Right lobe of liver (tissue), 4 donors: ENCODE measurements at regions not wholly inside any gene's neighbourhood (a gene's known extent, or its start where the extent isn't known, plus 50 kb on each side); places are given as distances from the start of the nearest gene placed in this dataset.

Experiments
- POLR2A ChIP-seq: fragments of 450-650 bp; IDR thresholded peaks from one replicate; pipeline ENCODE4 v1.6.1; 2017; ENCODE audit warnings: antibody characterized with exemption, mild to moderate bottlenecking
- TF ChIP-seq, protein P1 (sequence below), 4 donors: fragments of 200-600 bp in 3 of 4; fragments of 450-650 bp in 1 of 4; IDR thresholded peaks; one replicate each; pipeline versions ENCODE4 v1.5.1 to v1.8.0; 2016 to 2022; ENCODE audit warnings: antibody characterized with exemption in 4 of 4, mild to moderate bottlenecking in 2 of 4
- donor health status: DM: no; HTN: no; CAD: no.
- donor health status: DM: no; HTN: no; CAD: no.
- donor health status: DM: no; HTN: yes; CAD: no.

DNA sequence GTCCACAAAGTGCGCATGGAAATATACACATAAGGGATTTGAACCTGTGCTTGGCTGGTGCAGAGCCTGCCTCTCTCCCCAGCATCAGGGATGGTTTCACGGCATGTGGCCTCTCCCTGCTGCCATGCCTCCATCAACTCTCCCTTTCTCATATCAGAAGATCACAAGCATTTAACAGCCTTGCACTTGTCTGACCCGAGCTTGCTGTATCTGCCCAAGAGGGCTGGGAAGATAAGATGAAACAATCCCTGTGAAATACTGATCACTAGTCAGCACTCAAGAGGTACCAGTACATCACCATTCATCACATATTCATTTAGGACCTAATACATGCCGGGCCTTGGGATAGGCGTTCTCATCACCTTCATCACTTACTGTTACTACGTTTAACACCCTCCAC, 107.6 kb upstream of the ARHGEF3 start:
- TF ChIP-seq, protein P1, sequence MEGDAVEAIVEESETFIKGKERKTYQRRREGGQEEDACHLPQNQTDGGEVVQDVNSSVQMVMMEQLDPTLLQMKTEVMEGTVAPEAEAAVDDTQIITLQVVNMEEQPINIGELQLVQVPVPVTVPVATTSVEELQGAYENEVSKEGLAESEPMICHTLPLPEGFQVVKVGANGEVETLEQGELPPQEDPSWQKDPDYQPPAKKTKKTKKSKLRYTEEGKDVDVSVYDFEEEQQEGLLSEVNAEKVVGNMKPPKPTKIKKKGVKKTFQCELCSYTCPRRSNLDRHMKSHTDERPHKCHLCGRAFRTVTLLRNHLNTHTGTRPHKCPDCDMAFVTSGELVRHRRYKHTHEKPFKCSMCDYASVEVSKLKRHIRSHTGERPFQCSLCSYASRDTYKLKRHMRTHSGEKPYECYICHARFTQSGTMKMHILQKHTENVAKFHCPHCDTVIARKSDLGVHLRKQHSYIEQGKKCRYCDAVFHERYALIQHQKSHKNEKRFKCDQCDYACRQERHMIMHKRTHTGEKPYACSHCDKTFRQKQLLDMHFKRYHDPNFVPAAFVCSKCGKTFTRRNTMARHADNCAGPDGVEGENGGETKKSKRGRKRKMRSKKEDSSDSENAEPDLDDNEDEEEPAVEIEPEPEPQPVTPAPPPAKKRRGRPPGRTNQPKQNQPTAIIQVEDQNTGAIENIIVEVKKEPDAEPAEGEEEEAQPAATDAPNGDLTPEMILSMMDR (IDR thresholded peaks at IDR 0.05), result no peak
- no peak for TF ChIP-seq POLR2A
